ENCODE measurements at regions not wholly inside any gene's neighbourhood (a gene's known extent, or its start where the extent isn't known, plus 50 kb on each side); places are given as distances from the start of the nearest gene placed in this dataset.

DNA sequence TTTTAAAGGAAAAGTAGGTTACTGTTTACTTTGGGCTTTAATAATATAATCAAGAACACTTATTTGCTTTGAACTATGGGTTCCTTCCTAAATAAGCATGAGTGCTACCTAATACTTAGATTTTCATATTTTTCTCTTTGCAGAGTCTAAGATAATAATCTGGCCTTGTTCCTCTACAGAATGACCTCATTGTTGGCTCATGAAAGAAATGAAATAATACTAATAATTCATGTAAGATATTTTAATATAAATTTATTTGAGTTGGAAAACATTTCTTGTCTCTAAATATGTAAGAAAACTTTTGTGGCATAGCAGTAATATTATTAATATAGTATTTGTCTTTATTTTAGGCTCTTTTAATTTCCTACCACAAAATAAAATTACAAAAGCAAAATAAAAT, 601.3 kb downstream of the IQCM start:
- H3K4me3 ChIP-seq (ENCODE audit: low read depth, low read length) = no peak overlapping the region
- no peak for TF ChIP-seq CTCF (IDR thresholded peaks at IDR 0.05; ENCODE audit: low read depth, low read length, missing control alignments)
- DNase-seq (ENCODE audit: low read depth) = no peak

GRCh38 chr4:149211876-149212275, 603.8 kb downstream of the IQCM start:
- no peak for TF ChIP-seq CTCF (IDR thresholded peaks at IDR 0.05; ENCODE audit: low read depth, low read length, missing control alignments)
- no peak overlapping the region for H3K4me3 ChIP-seq (ENCODE audit: low read depth, low read length)
- DNase-seq (ENCODE audit: low read depth) = no peak

- no peak overlapping the region for H3K4me3 ChIP-seq (ENCODE audit: low read depth, low read length)
- DNase-seq (ENCODE audit: low read depth) = no peak
- TF ChIP-seq CTCF (IDR thresholded peaks at IDR 0.05; ENCODE audit: low read depth, low read length, missing control alignments) = no peak
Measured at GRCh38 chr4:149203256-149204001, 612.2 kb downstream of the IQCM start.

DNA sequence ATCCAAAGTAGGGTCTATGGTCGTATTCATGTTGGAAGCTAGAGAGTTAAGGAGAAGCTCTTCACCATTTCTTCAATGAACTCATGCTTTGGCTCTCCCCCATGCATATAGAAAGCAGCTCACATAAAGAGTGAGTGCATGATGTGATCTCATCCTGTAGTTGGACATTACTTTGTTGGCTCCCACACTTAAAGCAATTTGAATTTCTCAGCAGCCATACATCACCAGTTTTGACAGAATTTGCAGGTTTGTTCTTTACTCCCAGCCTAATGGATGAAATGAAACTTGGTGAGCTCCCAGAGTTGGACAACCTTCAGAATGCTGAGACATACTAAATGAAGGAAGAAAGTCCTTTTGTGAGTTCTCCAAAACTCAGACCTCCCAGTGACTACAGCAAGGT, 613.5 kb downstream of the IQCM start:
- no peak overlapping the region for H3K4me3 ChIP-seq (ENCODE audit: low read depth, low read length)
- no peak for DNase-seq (ENCODE audit: low read depth)
- no peak for TF ChIP-seq CTCF (IDR thresholded peaks at IDR 0.05; ENCODE audit: low read depth, low read length, missing control alignments)

DNA sequence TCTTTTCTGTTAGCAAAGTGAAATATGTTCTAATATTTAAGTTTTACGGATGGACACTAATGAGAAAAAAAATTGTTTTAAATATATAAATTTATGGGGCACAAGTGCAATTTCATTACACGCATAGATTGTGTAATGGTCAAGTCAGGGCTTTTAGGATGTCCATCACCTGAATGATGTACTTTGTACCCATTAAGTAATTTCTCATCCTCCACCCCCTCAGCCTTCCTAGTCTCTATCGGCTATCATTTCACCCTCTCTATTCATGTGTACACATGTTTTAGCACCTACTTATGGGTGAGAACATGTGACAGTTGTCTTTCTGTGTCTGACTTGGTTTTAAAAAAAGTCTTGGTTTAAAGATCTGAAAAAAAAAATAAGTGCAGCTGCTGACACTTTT, 616.0 kb downstream of the IQCM start:
- DNase-seq (ENCODE audit: low read depth) = no peak
- TF ChIP-seq CTCF (IDR thresholded peaks at IDR 0.05; ENCODE audit: low read depth, low read length, missing control alignments) = no peak
- no peak overlapping the region for H3K4me3 ChIP-seq (ENCODE audit: low read depth, low read length)

GRCh38 chr4:149194061-149194460, 621.6 kb downstream of the IQCM start:
- no peak for DNase-seq (ENCODE audit: low read depth)
- no peak for TF ChIP-seq CTCF (IDR thresholded peaks at IDR 0.05; ENCODE audit: low read depth, low read length, missing control alignments)

GRCh38 chr4:149187726-149188125, 627.9 kb downstream of the IQCM start:
- H3K4me3 ChIP-seq (ENCODE audit: low read depth, low read length) = no peak overlapping the region
- DNase-seq (ENCODE audit: low read depth) = no peak
- no peak for TF ChIP-seq CTCF (IDR thresholded peaks at IDR 0.05; ENCODE audit: low read depth, low read length, missing control alignments)

More at GRCh38 chr4:149194061-149194460, 621.6 kb downstream of the IQCM start:
- H3K4me3 ChIP-seq (ENCODE audit: low read depth, low read length) = no peak overlapping the region
